ENCODE measurements at regions not wholly inside any gene's neighbourhood (a gene's known extent, or its start where the extent isn't known, plus 50 kb on each side); places are given as distances from the start of the nearest gene placed in this dataset.

DNA sequence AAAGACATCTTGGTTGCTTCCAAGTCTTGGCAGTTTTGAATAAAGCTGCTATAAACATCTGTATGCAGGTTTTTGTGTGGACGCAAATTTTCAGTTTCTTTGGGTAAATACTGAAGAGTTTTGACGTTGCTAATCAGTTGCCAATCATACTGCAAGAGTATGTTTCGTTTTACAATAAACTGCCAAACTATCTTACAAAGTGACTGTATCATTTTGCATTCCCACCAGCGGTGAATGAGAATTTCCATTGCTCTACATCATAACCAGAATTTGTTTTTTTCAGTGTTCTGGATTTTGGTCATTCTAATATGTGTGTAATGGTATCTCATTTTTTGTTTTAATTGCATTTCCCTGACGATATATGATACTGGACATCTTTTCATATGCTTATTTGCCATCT is 190.8 kb upstream of the PARP11 start:
- H3K36me3 ChIP-seq (ENCODE audit: insufficient read depth): no peaks in the 10 kb centered on the region
- DNase-seq (ENCODE audit: low spot score): no peak
- no peak overlapping the region for H3K27ac ChIP-seq (ENCODE audit: low read depth)
- H2AFZ ChIP-seq: no peak overlapping the region
- no peak overlapping the region for H3K4me3 ChIP-seq
- Mint-ChIP-seq H3K36me3 (ENCODE audit: low read depth) (no peaks in the 10 kb centered on the region), H3K27me3 (ENCODE audit: insufficient read depth, low read depth, poor library complexity) (peaks cover 4% of the 10 kb centered on the region), H3K4me1 (peaks cover 19% of the 10 kb centered on the region), H3K4me3 (no peak overlapping the region), H3K9me3 (no peaks in the 10 kb centered on the region), H3K27ac (no peak overlapping the region)
- ATAC-seq: no peak
- H3K4me2 ChIP-seq: no peak overlapping the region
- H3K4me1 ChIP-seq (ENCODE audit: insufficient read depth): peaks cover 18% of the 10 kb centered on the region
- H3F3A ChIP-seq (replicated peaks; ENCODE audit: low read depth): no peaks in the 10 kb centered on the region
- no peaks in the 10 kb centered on the region for H3K27me3 ChIP-seq (ENCODE audit: insufficient read depth)
- no peaks in the 10 kb centered on the region for H4K20me1 ChIP-seq (replicated peaks; ENCODE audit: insufficient read depth)
- no peaks in the 10 kb centered on the region for H3K9me2 ChIP-seq (ENCODE audit: insufficient read depth)
- H3K79me2 ChIP-seq (replicated peaks; ENCODE audit: insufficient read depth): no peaks in the 10 kb centered on the region
- TF ChIP-seq, protein P1, sequence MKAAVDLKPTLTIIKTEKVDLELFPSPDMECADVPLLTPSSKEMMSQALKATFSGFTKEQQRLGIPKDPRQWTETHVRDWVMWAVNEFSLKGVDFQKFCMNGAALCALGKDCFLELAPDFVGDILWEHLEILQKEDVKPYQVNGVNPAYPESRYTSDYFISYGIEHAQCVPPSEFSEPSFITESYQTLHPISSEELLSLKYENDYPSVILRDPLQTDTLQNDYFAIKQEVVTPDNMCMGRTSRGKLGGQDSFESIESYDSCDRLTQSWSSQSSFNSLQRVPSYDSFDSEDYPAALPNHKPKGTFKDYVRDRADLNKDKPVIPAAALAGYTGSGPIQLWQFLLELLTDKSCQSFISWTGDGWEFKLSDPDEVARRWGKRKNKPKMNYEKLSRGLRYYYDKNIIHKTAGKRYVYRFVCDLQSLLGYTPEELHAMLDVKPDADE (IDR thresholded peaks at IDR 0.05): no peak
- TF ChIP-seq STAT1 (IDR thresholded peaks at IDR 0.05; ENCODE audit: unreplicated experiment): no peak

DNA sequence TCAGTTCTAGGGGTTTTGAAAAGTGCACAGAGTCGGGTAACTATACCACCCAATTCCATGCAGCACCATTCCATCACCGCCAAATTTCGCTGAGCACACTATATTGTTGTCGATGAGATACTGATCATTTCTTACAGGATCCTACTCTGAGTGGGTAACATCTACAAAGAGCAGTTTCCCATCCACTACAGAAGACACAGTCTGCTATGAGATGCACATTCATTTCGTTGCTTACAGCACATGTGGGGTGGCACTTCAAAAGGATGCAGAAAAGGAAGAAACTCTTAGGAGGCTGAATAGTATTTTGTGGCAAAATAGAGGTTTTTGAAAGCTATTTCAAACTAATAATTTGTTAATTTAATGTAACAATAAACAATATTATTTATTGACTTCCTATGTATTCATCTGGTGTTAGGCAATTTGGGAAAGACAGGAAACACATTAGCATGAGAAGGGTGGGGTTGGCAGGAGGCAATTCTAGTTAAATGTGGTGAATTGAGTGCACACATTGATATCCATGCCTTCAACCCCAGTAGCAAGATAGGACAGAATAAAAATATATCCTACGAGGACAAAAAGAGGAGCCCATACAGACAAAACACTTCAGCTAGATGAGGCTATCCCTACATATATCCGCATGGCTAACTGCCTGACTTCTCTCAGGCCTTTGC is 186.8 kb upstream of the PARP11 start:
- no peak for ATAC-seq
- no peak overlapping the region for H3K27ac Mint-ChIP-seq
- peaks cover 20% of the 10 kb centered on the region for H3K4me1 Mint-ChIP-seq

More for the DNA sequence above, 186.8 kb upstream of the PARP11 start:
- Mint-ChIP-seq H3K27me3 (ENCODE audit: insufficient read depth, low read depth, poor library complexity) (peaks cover 4% of the 10 kb centered on the region), H3K4me3 (no peak overlapping the region), H3K36me3 (ENCODE audit: low read depth) (no peaks in the 10 kb centered on the region), H3K9me3 (no peaks in the 10 kb centered on the region)
- Histone ChIP-seq H3K9me2 (ENCODE audit: insufficient read depth) (peaks cover 18% of the 10 kb centered on the region), H3K4me2 (peak overlapping the region; percentile 51), H3K27me3 (ENCODE audit: insufficient read depth) (no peaks in the 10 kb centered on the region), H3K4me1 (ENCODE audit: insufficient read depth) (peaks cover 20% of the 10 kb centered on the region), H2AFZ (no peak overlapping the region), H3K4me3 (no peak overlapping the region), H3K79me2 (replicated peaks; ENCODE audit: insufficient read depth) (no peaks in the 10 kb centered on the region), H3K27ac (ENCODE audit: low read depth) (no peak overlapping the region), H3K36me3 (ENCODE audit: insufficient read depth) (no peaks in the 10 kb centered on the region; the same call in 1 of the 2 replicates), H4K20me1 (replicated peaks; ENCODE audit: insufficient read depth) (no peaks in the 10 kb centered on the region), H3F3A (replicated peaks; ENCODE audit: low read depth) (no peaks in the 10 kb centered on the region)
- TF ChIP-seq ZNF331 (CRISPR knock-in tag; IDR thresholded peaks at IDR 0.05; ENCODE audit: low read depth) (no peak), ZNF114 (CRISPR knock-in tag; IDR thresholded peaks at IDR 0.05) (no peak), EZH2 (IDR thresholded peaks at IDR 0.05; ENCODE audit: low read depth, unreplicated experiment) (no peak), JUNB (IDR thresholded peaks at IDR 0.05; ENCODE audit: unreplicated experiment) (no peak), POLR2AphosphoS5 (IDR thresholded peaks at IDR 0.05; ENCODE audit: low read depth) (no peak), CREB1 (CRISPR knock-in tag; IDR thresholded peaks at IDR 0.05; ENCODE audit: low read depth) (no peak), EZH2phosphoT487 (IDR thresholded peaks at IDR 0.05; ENCODE audit: unreplicated experiment) (no peak), NANOG (IDR thresholded peaks at IDR 0.05; ENCODE audit: borderline replicate concordance) (no peak)
- TF ChIP-seq, protein P1 (IDR thresholded peaks at IDR 0.05): no peak
- TF ChIP-seq, protein P2, sequence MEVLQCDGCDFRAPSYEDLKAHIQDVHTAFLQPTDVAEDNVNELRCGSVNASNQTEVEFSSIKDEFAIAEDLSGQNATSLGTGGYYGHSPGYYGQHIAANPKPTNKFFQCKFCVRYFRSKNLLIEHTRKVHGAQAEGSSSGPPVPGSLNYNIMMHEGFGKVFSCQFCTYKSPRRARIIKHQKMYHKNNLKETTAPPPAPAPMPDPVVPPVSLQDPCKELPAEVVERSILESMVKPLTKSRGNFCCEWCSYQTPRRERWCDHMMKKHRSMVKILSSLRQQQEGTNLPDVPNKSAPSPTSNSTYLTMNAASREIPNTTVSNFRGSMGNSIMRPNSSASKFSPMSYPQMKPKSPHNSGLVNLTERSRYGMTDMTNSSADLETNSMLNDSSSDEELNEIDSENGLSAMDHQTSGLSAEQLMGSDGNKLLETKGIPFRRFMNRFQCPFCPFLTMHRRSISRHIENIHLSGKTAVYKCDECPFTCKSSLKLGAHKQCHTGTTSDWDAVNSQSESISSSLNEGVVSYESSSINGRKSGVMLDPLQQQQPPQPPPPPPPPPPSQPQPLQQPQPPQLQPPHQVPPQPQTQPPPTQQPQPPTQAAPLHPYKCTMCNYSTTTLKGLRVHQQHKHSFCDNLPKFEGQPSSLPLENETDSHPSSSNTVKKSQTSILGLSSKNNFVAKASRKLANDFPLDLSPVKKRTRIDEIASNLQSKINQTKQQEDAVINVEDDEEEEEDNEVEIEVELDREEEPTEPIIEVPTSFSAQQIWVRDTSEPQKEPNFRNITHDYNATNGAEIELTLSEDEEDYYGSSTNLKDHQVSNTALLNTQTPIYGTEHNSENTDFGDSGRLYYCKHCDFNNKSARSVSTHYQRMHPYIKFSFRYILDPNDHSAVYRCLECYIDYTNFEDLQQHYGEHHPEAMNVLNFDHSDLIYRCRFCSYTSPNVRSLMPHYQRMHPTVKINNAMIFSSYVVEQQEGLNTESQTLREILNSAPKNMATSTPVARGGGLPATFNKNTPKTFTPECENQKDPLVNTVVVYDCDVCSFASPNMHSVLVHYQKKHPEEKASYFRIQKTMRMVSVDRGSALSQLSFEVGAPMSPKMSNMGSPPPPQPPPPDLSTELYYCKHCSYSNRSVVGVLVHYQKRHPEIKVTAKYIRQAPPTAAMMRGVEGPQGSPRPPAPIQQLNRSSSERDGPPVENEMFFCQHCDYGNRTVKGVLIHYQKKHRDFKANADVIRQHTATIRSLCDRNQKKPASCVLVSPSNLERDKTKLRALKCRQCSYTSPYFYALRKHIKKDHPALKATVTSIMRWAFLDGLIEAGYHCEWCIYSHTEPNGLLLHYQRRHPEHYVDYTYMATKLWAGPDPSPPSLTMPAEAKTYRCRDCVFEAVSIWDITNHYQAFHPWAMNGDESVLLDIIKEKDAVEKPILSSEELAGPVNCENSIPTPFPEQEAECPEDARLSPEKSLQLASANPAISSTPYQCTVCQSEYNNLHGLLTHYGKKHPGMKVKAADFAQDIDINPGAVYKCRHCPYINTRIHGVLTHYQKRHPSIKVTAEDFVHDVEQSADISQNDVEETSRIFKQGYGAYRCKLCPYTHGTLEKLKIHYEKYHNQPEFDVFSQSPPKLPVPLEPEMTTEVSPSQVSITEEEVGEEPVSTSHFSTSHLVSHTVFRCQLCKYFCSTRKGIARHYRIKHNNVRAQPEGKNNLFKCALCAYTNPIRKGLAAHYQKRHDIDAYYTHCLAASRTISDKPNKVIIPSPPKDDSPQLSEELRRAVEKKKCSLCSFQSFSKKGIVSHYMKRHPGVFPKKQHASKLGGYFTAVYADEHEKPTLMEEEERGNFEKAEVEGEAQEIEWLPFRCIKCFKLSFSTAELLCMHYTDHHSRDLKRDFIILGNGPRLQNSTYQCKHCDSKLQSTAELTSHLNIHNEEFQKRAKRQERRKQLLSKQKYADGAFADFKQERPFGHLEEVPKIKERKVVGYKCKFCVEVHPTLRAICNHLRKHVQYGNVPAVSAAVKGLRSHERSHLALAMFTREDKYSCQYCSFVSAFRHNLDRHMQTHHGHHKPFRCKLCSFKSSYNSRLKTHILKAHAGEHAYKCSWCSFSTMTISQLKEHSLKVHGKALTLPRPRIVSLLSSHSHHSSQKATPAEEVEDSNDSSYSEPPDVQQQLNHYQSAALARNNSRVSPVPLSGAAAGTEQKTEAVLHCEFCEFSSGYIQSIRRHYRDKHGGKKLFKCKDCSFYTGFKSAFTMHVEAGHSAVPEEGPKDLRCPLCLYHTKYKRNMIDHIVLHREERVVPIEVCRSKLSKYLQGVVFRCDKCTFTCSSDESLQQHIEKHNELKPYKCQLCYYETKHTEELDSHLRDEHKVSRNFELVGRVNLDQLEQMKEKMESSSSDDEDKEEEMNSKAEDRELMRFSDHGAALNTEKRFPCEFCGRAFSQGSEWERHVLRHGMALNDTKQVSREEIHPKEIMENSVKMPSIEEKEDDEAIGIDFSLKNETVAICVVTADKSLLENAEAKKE (CRISPR knock-in tag; IDR thresholded peaks at IDR 0.05): no peak
- TF ChIP-seq, protein P3, sequence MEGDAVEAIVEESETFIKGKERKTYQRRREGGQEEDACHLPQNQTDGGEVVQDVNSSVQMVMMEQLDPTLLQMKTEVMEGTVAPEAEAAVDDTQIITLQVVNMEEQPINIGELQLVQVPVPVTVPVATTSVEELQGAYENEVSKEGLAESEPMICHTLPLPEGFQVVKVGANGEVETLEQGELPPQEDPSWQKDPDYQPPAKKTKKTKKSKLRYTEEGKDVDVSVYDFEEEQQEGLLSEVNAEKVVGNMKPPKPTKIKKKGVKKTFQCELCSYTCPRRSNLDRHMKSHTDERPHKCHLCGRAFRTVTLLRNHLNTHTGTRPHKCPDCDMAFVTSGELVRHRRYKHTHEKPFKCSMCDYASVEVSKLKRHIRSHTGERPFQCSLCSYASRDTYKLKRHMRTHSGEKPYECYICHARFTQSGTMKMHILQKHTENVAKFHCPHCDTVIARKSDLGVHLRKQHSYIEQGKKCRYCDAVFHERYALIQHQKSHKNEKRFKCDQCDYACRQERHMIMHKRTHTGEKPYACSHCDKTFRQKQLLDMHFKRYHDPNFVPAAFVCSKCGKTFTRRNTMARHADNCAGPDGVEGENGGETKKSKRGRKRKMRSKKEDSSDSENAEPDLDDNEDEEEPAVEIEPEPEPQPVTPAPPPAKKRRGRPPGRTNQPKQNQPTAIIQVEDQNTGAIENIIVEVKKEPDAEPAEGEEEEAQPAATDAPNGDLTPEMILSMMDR (conservative IDR thresholded peaks at IDR 0.05; ENCODE audit: low read depth in 2 of 2): no peak
- no peak for DNase-seq (ENCODE audit: low spot score)

All from GM23338 (cell line).